WTC11 (cell line): ENCODE measurements at regions not wholly inside any gene's neighbourhood (a gene's known extent, or its start where the extent isn't known, plus 50 kb on each side); places are given as distances from the start of the nearest gene placed in this dataset.

Source experiments
- ATAC-seq: fragments of 200-7000 bp; cut with Tn5 transposase; 2 replicates; pipeline ENCODE4 v1.10.0; 2021; ENCODE audit warnings: mild to moderate bottlenecking, moderate library complexity
- CTCF ChIA-PET: fragments of 300-600 bp; sonication (Branson Sonifier 250); formaldehyde crosslinking; loops from one replicate; lab custom pipeline; 2021; ENCODE audit warnings: antibody characterized with exemption; lab: Charles Lee
- POLR2A ChIA-PET: fragments of 350-600 bp; sonication (Branson Sonifier 250); formaldehyde crosslinking; loops from one replicate; lab custom pipeline; 2021; ENCODE audit warnings: antibody characterized with exemption; lab: Charles Lee
- DNase-seq: peaks from one replicate; pipeline ENCODE4 v3.0.0; 2021; ENCODE audit warnings: low spot score
- H3K27ac Mint-ChIP-seq: 2 replicates; pipeline ENCODE4 v1.8.0; 2021; ENCODE audit warnings: mixed read lengths
- H3K27me3 Mint-ChIP-seq: 2 replicates; pipeline ENCODE4 v1.8.0; 2021; ENCODE audit warnings: low read depth, mild to moderate bottlenecking, moderate library complexity, mixed read lengths
- H3K36me3 Mint-ChIP-seq: 2 replicates; pipeline ENCODE4 v1.8.0; 2021; ENCODE audit warnings: mixed read lengths
- H3K4me1 Mint-ChIP-seq: 2 replicates; pipeline ENCODE4 v1.8.0; 2022; ENCODE audit warnings: mixed read lengths
- H3K4me3 Mint-ChIP-seq: 2 replicates; pipeline ENCODE4 v1.8.0; 2021; ENCODE audit warnings: mild to moderate bottlenecking, moderate library complexity, mixed read lengths
- H3K9me3 Mint-ChIP-seq: 2 replicates; pipeline ENCODE4 v1.8.0; 2021; ENCODE audit warnings: mixed read lengths
- AR ChIP-seq: fragments of 250-450 bp; sonication (Bioruptor Pico); IDR thresholded peaks from 2 replicates; pipeline ENCODE4 v1.9.0; 2021; ENCODE audit warnings: mild to moderate bottlenecking
- ATF3 ChIP-seq: sonication (generic); formaldehyde crosslinking; conservative IDR thresholded peaks from 2 replicates; pipeline ENCODE4 v1.8.1; 2022; ENCODE audit warnings: mild to moderate bottlenecking, missing genetic modification reagents
- CBFB ChIP-seq: sonication (generic); formaldehyde crosslinking; IDR thresholded peaks from 2 replicates; pipeline ENCODE4 v1.8.1; 2022; ENCODE audit warnings: mild to moderate bottlenecking, low read depth, missing genetic modification reagents
- E2F4 ChIP-seq: sonication (generic); formaldehyde crosslinking; IDR thresholded peaks from 2 replicates; pipeline ENCODE4 v1.8.1; 2022; ENCODE audit warnings: low read depth, mild to moderate bottlenecking, moderate library complexity, missing genetic modification reagents, borderline replicate concordance
- EMX1 ChIP-seq: fragments of 250-450 bp; sonication (Bioruptor Pico); IDR thresholded peaks from 2 replicates; pipeline ENCODE4 v1.8.0; 2021; ENCODE audit warnings: mild to moderate bottlenecking
- ERG ChIP-seq: fragments of 250-450 bp; sonication (Bioruptor Pico); IDR thresholded peaks from 2 replicates; pipeline ENCODE4 v1.8.0; 2021; ENCODE audit warnings: mild to moderate bottlenecking
- ESRRA ChIP-seq: sonication (generic); formaldehyde crosslinking; IDR thresholded peaks from 2 replicates; pipeline ENCODE4 v1.8.1; 2022; ENCODE audit warnings: mild to moderate bottlenecking, missing genetic modification reagents, borderline replicate concordance
- FOXJ3 ChIP-seq: sonication (generic); formaldehyde crosslinking; IDR thresholded peaks from 2 replicates; pipeline ENCODE4 v1.9.0; 2021; ENCODE audit warnings: missing genetic modification reagents, mild to moderate bottlenecking, borderline replicate concordance
- IRF2 ChIP-seq: sonication (generic); formaldehyde crosslinking; IDR thresholded peaks from 2 replicates; pipeline ENCODE4 v1.8.0; 2022; ENCODE audit warnings: low read depth, missing genetic modification reagents, borderline replicate concordance
- JUN ChIP-seq: sonication (generic); formaldehyde crosslinking; IDR thresholded peaks from 2 replicates; pipeline ENCODE4 v1.8.0; 2023; ENCODE audit warnings: mild to moderate bottlenecking, missing genetic modification reagents
- KAT7 ChIP-seq: sonication (generic); formaldehyde crosslinking; IDR thresholded peaks from 2 replicates; pipeline ENCODE4 v1.8.1; 2023; ENCODE audit warnings: missing genetic modification reagents, mild to moderate bottlenecking, borderline replicate concordance
- MAX ChIP-seq: sonication (generic); formaldehyde crosslinking; IDR thresholded peaks from 2 replicates; pipeline ENCODE4 v1.8.0; 2022; ENCODE audit warnings: mild to moderate bottlenecking, missing genetic modification reagents
- MXD4 ChIP-seq: fragments of 250-450 bp; sonication (Bioruptor Pico); IDR thresholded peaks from 2 replicates; pipeline ENCODE4 v1.8.0; 2021; ENCODE audit warnings: mild to moderate bottlenecking, moderate library complexity, borderline replicate concordance
- MYBL2 ChIP-seq: sonication (generic); formaldehyde crosslinking; IDR thresholded peaks from 2 replicates; pipeline ENCODE4 v1.8.1; 2023; ENCODE audit warnings: mild to moderate bottlenecking, moderate library complexity, missing genetic modification reagents
- NFE2L1 ChIP-seq: sonication (generic); formaldehyde crosslinking; IDR thresholded peaks from 2 replicates; pipeline ENCODE4 v1.8.1; 2023; ENCODE audit warnings: missing genetic modification reagents
- SMAD3 ChIP-seq: sonication (generic); formaldehyde crosslinking; IDR thresholded peaks from 2 replicates; pipeline ENCODE4 v1.8.0; 2022; ENCODE audit warnings: missing genetic modification reagents, mild to moderate bottlenecking, borderline replicate concordance
- STAT6 ChIP-seq: sonication (generic); formaldehyde crosslinking; conservative IDR thresholded peaks from 2 replicates; pipeline ENCODE4 v1.8.1; 2023; ENCODE audit warnings: mild to moderate bottlenecking, low read depth, missing genetic modification reagents, moderate library complexity
- TCF7 ChIP-seq: sonication (generic); formaldehyde crosslinking; IDR thresholded peaks from 2 replicates; pipeline ENCODE4 v1.8.0; 2022; ENCODE audit warnings: mild to moderate bottlenecking, low read depth, missing genetic modification reagents, moderate library complexity
- TEAD1 ChIP-seq: sonication (generic); formaldehyde crosslinking; IDR thresholded peaks from 2 replicates; pipeline ENCODE4 v1.8.0; 2022; ENCODE audit warnings: mild to moderate bottlenecking, missing genetic modification reagents
- ZNF121 ChIP-seq: sonication (generic); formaldehyde crosslinking; IDR thresholded peaks from 2 replicates; pipeline ENCODE4 v1.8.0; 2023; ENCODE audit warnings: missing genetic modification reagents
- ZNF138 ChIP-seq: sonication (generic); formaldehyde crosslinking; conservative IDR thresholded peaks from 2 replicates; pipeline ENCODE4 v1.8.1; 2022; ENCODE audit warnings: mild to moderate bottlenecking, moderate library complexity, missing genetic modification reagents
- ZNF232 ChIP-seq: sonication (generic); formaldehyde crosslinking; IDR thresholded peaks from 2 replicates; pipeline ENCODE4 v1.8.0; 2022; ENCODE audit warnings: mild to moderate bottlenecking, missing genetic modification reagents
- ZNF281 ChIP-seq: sonication (generic); formaldehyde crosslinking; IDR thresholded peaks from 2 replicates; pipeline ENCODE4 v1.8.0; 2023; ENCODE audit warnings: mild to moderate bottlenecking, missing genetic modification reagents
- ZNF416 ChIP-seq: fragments of 250-450 bp; sonication (Bioruptor Pico); IDR thresholded peaks from 2 replicates; pipeline ENCODE4 v1.9.0; 2021; ENCODE audit warnings: mild to moderate bottlenecking, inconsistent platforms

- no peak for TF ChIP-seq KAT7
- TF ChIP-seq ZNF416 (CRISPR knock-in tag): no peak
- TF ChIP-seq SMAD3: no peak
- no peak for TF ChIP-seq CBFB (CRISPR knock-in tag)
- no peak for TF ChIP-seq NFE2L1 (CRISPR knock-in tag)
- no peak for TF ChIP-seq ERG
- no peak for TF ChIP-seq ESRRA (CRISPR knock-in tag)
- TF ChIP-seq ZNF281 (CRISPR knock-in tag): no peak
- no peak for TF ChIP-seq AR (CRISPR knock-in tag)
- TF ChIP-seq STAT6: no peak
Measured at GRCh38 chr2:138125306-138126288, 161.3 kb downstream of the HNMT start (continued).

GRCh38 chr2:138132108-138132507 lies 167.8 kb downstream of the HNMT start:
- no peaks in the 10 kb centered on the region for H3K36me3 Mint-ChIP-seq
- POLR2A ChIA-PET: no interaction called here
- ATAC-seq: no peak
- TF ChIP-seq ERG: no peak
- TF ChIP-seq ZNF121 (CRISPR knock-in tag): no peak
- TF ChIP-seq ZNF232 (CRISPR knock-in tag): no peak
- no peak for TF ChIP-seq JUN (CRISPR knock-in tag)
- TF ChIP-seq ATF3 (CRISPR knock-in tag): no peak
- TF ChIP-seq MYBL2 (CRISPR knock-in tag): no peak
- no peak for TF ChIP-seq EMX1 (CRISPR knock-in tag)
- no peak for TF ChIP-seq MXD4
- no peak for TF ChIP-seq ZNF138 (CRISPR knock-in tag)
- no peak for TF ChIP-seq FOXJ3 (CRISPR knock-in tag)
- no peak for TF ChIP-seq MAX (CRISPR knock-in tag)
- TF ChIP-seq IRF2 (CRISPR knock-in tag): no peak
- no peak for TF ChIP-seq TCF7 (CRISPR knock-in tag)
- no peak for TF ChIP-seq E2F4 (CRISPR knock-in tag)
- TF ChIP-seq TEAD1 (CRISPR knock-in tag): no peak

More at GRCh38 chr2:138132108-138132507, 167.8 kb downstream of the HNMT start:
- no peak overlapping the region for H3K4me3 Mint-ChIP-seq
- H3K4me1 Mint-ChIP-seq: peaks cover 35% of the 10 kb centered on the region
- no peaks in the 10 kb centered on the region for H3K27me3 Mint-ChIP-seq
- CTCF ChIA-PET: no interaction called here
- H3K9me3 Mint-ChIP-seq: no peaks in the 10 kb centered on the region
- H3K27ac Mint-ChIP-seq: no peak overlapping the region
- no peak for DNase-seq
